GM23338 (cell line): ENCODE measurements at regions not wholly inside any gene's neighbourhood (a gene's known extent, or its start where the extent isn't known, plus 50 kb on each side); places are given as distances from the start of the nearest gene placed in this dataset.

Experiments
- ATAC-seq: fragments of 200-7000 bp; cut with Tn5 transposase; 3 replicates; pipeline ENCODE4 v1.9.1; 2020
- DNase-seq: peaks from one replicate; pipeline ENCODE4 v3.0.0-alpha.2; 2015; ENCODE audit warnings: low spot score
- H2AFZ ChIP-seq: fragments of 200-600 bp; sonication (generic); 2 replicates; pipeline ENCODE4 v1.8.0; 2016; ENCODE audit warnings: antibody characterized with exemption, mild to moderate bottlenecking, moderate library complexity
- H3F3A ChIP-seq: fragments of 200-600 bp; sonication (generic); replicated peaks from 2 replicates; pipeline ENCODE4 v1.8.0; 2017; ENCODE audit warnings: antibody characterized with exemption, mixed run types, low read depth
- H3K27ac ChIP-seq: fragments of 200-600 bp; sonication (generic); 2 replicates; pipeline ENCODE4 v1.6.1; 2016; ENCODE audit warnings: low read depth
- H3K27me3 ChIP-seq: fragments of 200-600 bp; sonication (generic); 2 replicates; pipeline ENCODE4 v1.8.0; 2016; ENCODE audit warnings: mild to moderate bottlenecking, mixed run types, moderate library complexity; ENCODE audit not compliant: insufficient read depth
- H3K36me3 ChIP-seq: fragments of 200-600 bp; sonication (generic); 2 replicates; pipeline ENCODE4 v1.8.0; 2016; ENCODE audit warnings: mild to moderate bottlenecking; ENCODE audit not compliant: insufficient read depth
- H3K4me1 ChIP-seq: fragments of 200-600 bp; sonication (generic); 2 replicates; pipeline ENCODE4 v1.8.0; 2016; ENCODE audit warnings: mild to moderate bottlenecking, moderate library complexity; ENCODE audit not compliant: insufficient read depth
- H3K4me2 ChIP-seq: fragments of 200-600 bp; sonication (generic); 2 replicates; pipeline ENCODE4 v1.7.1; 2017; ENCODE audit warnings: mixed run types
- H3K4me3 ChIP-seq: fragments of 200-600 bp; sonication (generic); 2 replicates; pipeline ENCODE4 v1.6.1; 2016; ENCODE audit warnings: mixed run types
- H3K79me2 ChIP-seq: fragments of 200-600 bp; sonication (generic); replicated peaks from 2 replicates; pipeline ENCODE4 v1.8.0; 2017; ENCODE audit warnings: mild to moderate bottlenecking; ENCODE audit not compliant: insufficient read depth
- H3K9me2 ChIP-seq: fragments of 200-600 bp; sonication (generic); 2 replicates; pipeline ENCODE4 v1.8.0; 2017; ENCODE audit not compliant: insufficient read depth
- H4K20me1 ChIP-seq: fragments of 200-600 bp; sonication (generic); replicated peaks from 2 replicates; pipeline ENCODE4 v1.8.0; 2017; ENCODE audit warnings: mild to moderate bottlenecking; ENCODE audit not compliant: insufficient read depth
- H3K27ac Mint-ChIP-seq: 2 replicates; pipeline ENCODE4 v1.8.0; 2020; ENCODE audit warnings: inconsistent platforms, mild to moderate bottlenecking, moderate library complexity, mixed read lengths
- H3K27me3 Mint-ChIP-seq: 3 replicates; pipeline ENCODE4 v1.8.0; 2022; ENCODE audit warnings: low read depth, mild to moderate bottlenecking, moderate library complexity, mixed read lengths, inconsistent platforms; ENCODE audit not compliant: insufficient read depth, poor library complexity
- H3K36me3 Mint-ChIP-seq: 3 replicates; pipeline ENCODE4 v1.8.0; 2021; ENCODE audit warnings: low read depth, mild to moderate bottlenecking, inconsistent platforms, moderate library complexity, mixed read lengths
- H3K4me1 Mint-ChIP-seq: 3 replicates; pipeline ENCODE4 v1.8.0; 2020; ENCODE audit warnings: mild to moderate bottlenecking, inconsistent platforms, mixed read lengths
- H3K4me3 Mint-ChIP-seq: 3 replicates; pipeline ENCODE4 v1.8.0; 2021; ENCODE audit warnings: moderate library complexity, mild to moderate bottlenecking, inconsistent platforms, mixed read lengths
- H3K9me3 Mint-ChIP-seq: 3 replicates; pipeline ENCODE4 v1.8.0; 2020; ENCODE audit warnings: moderate library complexity, mild to moderate bottlenecking, inconsistent platforms, mixed read lengths
- CREB1 ChIP-seq: fragments of 250-450 bp; sonication (Bioruptor Pico); IDR thresholded peaks from 2 replicates; pipeline ENCODE4 v1.5.0; 2020; ENCODE audit warnings: low read depth, mild to moderate bottlenecking, moderate library complexity
- EZH2 ChIP-seq: fragments of 200-600 bp; sonication (generic); IDR thresholded peaks from one replicate; pipeline ENCODE4 v1.8.0; 2017; ENCODE audit warnings: antibody characterized with exemption, mild to moderate bottlenecking, low read depth; ENCODE audit not compliant: unreplicated experiment
- EZH2phosphoT487 ChIP-seq: fragments of 200-600 bp; sonication (generic); IDR thresholded peaks from one replicate; pipeline ENCODE4 v1.8.1; 2018; ENCODE audit warnings: antibody characterized with exemption; ENCODE audit not compliant: unreplicated experiment
- JUNB ChIP-seq: IDR thresholded peaks from one replicate; pipeline ENCODE4 v1.6.1; 2016; ENCODE audit warnings: antibody characterized with exemption; ENCODE audit not compliant: unreplicated experiment
- NANOG ChIP-seq: IDR thresholded peaks from 2 replicates; pipeline ENCODE4 v1.6.1; 2016; ENCODE audit warnings: antibody characterized with exemption, borderline replicate concordance
- POLR2AphosphoS5 ChIP-seq: IDR thresholded peaks from 2 replicates; pipeline ENCODE4 v1.6.1; 2016; ENCODE audit warnings: antibody characterized with exemption, low read depth
- STAT1 ChIP-seq: IDR thresholded peaks from one replicate; pipeline ENCODE4 v1.6.1; 2016; ENCODE audit warnings: antibody characterized with exemption; ENCODE audit not compliant: unreplicated experiment
- ZNF114 ChIP-seq: fragments of 250-450 bp; sonication (Bioruptor Pico); IDR thresholded peaks from 2 replicates; pipeline ENCODE4 v1.5.0; 2020; ENCODE audit warnings: mild to moderate bottlenecking, moderate library complexity
- ZNF331 ChIP-seq: fragments of 250-450 bp; sonication (Bioruptor Pico); IDR thresholded peaks from 2 replicates; pipeline ENCODE4 v1.5.0; 2020; ENCODE audit warnings: low read depth, mild to moderate bottlenecking, moderate library complexity
- TF ChIP-seq, protein P1 (sequence below): IDR thresholded peaks from 2 replicates; pipeline ENCODE4 v1.6.1; 2016; ENCODE audit warnings: antibody characterized with exemption
- TF ChIP-seq, protein P2 (sequence below): fragments of 250-450 bp; sonication (Bioruptor Pico); IDR thresholded peaks from 2 replicates; pipeline ENCODE4 v1.5.0; 2020; ENCODE audit warnings: mild to moderate bottlenecking, moderate library complexity
- TF ChIP-seq, protein P3 (sequence below), 2 experiments: fragments of 200-600 bp in 1 of 2; sonication (generic) in 1 of 2; conservative IDR thresholded peaks; 2 replicates each; pipeline versions ENCODE4 v1.5.1 to v1.6.1; 2016 to 2017; ENCODE audit warnings: antibody characterized with exemption in 2 of 2, low read depth in 2 of 2, mild to moderate bottlenecking in 2 of 2, moderate library complexity in 1 of 2
- TF ChIP-seq, protein P4 (sequence below): IDR thresholded peaks from one replicate; pipeline ENCODE4 v1.6.1; 2018; ENCODE audit warnings: antibody characterized with exemption; ENCODE audit not compliant: unreplicated experiment

DNA sequence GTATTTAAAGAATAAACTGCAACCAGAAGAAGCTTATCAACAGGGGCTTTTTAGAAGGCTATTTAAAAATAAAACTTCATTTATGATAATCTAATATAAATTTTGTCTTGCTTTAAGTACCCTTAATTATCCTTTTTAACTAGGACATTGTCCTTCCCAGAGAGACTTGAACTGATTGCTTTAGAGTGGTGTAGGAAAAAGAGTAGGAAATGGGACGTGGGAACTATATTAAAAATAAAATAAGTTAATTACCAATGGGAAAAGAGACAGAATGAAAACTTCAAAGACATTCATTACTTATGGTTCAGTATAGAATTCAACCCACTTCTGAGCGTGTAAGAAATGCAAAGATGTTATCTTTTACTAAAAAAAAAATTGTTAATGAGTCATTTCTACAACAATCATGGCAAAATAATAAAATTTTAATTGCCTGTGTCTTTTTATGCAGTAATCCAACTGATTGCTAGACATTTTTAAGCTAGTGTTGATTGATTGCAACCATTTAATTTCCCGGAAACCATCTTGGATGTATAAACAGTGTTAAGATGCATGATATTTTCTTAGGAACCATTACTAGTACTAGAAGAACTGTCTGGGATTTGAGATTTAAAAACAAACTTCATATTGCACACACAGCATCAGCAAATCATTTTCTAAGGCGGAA, 298.8 kb upstream of the UMPS start:
- Mint-ChIP-seq H3K27me3 (no peaks in the 10 kb centered on the region), H3K36me3 (0 out of 3 replicates have a peak, but pooled peaks cover 4% of the 10 kb centered on the region), H3K4me1 (no peaks in the 10 kb centered on the region), H3K9me3 (no peaks in the 10 kb centered on the region), H3K4me3 (no peak overlapping the region), H3K27ac (no peak overlapping the region)
- no peak overlapping the region for H3K4me3 ChIP-seq
- H3K27ac ChIP-seq: no peak overlapping the region
- no peaks in the 10 kb centered on the region for H3K79me2 ChIP-seq
- H3K9me2 ChIP-seq: peaks cover 11% of the 10 kb centered on the region
- H3K27me3 ChIP-seq: no peaks in the 10 kb centered on the region
- no peak overlapping the region for H3K4me2 ChIP-seq
- TF ChIP-seq ZNF114 (CRISPR knock-in tag): no peak
- no peak for TF ChIP-seq NANOG
- TF ChIP-seq POLR2AphosphoS5: no peak
- no peak for TF ChIP-seq JUNB
- no peak for TF ChIP-seq EZH2phosphoT487
- TF ChIP-seq, protein P1, sequence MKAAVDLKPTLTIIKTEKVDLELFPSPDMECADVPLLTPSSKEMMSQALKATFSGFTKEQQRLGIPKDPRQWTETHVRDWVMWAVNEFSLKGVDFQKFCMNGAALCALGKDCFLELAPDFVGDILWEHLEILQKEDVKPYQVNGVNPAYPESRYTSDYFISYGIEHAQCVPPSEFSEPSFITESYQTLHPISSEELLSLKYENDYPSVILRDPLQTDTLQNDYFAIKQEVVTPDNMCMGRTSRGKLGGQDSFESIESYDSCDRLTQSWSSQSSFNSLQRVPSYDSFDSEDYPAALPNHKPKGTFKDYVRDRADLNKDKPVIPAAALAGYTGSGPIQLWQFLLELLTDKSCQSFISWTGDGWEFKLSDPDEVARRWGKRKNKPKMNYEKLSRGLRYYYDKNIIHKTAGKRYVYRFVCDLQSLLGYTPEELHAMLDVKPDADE: no peak
- no peak for TF ChIP-seq CREB1 (CRISPR knock-in tag)
- no peak for TF ChIP-seq EZH2
- no peak for TF ChIP-seq STAT1
- TF ChIP-seq, protein P2, sequence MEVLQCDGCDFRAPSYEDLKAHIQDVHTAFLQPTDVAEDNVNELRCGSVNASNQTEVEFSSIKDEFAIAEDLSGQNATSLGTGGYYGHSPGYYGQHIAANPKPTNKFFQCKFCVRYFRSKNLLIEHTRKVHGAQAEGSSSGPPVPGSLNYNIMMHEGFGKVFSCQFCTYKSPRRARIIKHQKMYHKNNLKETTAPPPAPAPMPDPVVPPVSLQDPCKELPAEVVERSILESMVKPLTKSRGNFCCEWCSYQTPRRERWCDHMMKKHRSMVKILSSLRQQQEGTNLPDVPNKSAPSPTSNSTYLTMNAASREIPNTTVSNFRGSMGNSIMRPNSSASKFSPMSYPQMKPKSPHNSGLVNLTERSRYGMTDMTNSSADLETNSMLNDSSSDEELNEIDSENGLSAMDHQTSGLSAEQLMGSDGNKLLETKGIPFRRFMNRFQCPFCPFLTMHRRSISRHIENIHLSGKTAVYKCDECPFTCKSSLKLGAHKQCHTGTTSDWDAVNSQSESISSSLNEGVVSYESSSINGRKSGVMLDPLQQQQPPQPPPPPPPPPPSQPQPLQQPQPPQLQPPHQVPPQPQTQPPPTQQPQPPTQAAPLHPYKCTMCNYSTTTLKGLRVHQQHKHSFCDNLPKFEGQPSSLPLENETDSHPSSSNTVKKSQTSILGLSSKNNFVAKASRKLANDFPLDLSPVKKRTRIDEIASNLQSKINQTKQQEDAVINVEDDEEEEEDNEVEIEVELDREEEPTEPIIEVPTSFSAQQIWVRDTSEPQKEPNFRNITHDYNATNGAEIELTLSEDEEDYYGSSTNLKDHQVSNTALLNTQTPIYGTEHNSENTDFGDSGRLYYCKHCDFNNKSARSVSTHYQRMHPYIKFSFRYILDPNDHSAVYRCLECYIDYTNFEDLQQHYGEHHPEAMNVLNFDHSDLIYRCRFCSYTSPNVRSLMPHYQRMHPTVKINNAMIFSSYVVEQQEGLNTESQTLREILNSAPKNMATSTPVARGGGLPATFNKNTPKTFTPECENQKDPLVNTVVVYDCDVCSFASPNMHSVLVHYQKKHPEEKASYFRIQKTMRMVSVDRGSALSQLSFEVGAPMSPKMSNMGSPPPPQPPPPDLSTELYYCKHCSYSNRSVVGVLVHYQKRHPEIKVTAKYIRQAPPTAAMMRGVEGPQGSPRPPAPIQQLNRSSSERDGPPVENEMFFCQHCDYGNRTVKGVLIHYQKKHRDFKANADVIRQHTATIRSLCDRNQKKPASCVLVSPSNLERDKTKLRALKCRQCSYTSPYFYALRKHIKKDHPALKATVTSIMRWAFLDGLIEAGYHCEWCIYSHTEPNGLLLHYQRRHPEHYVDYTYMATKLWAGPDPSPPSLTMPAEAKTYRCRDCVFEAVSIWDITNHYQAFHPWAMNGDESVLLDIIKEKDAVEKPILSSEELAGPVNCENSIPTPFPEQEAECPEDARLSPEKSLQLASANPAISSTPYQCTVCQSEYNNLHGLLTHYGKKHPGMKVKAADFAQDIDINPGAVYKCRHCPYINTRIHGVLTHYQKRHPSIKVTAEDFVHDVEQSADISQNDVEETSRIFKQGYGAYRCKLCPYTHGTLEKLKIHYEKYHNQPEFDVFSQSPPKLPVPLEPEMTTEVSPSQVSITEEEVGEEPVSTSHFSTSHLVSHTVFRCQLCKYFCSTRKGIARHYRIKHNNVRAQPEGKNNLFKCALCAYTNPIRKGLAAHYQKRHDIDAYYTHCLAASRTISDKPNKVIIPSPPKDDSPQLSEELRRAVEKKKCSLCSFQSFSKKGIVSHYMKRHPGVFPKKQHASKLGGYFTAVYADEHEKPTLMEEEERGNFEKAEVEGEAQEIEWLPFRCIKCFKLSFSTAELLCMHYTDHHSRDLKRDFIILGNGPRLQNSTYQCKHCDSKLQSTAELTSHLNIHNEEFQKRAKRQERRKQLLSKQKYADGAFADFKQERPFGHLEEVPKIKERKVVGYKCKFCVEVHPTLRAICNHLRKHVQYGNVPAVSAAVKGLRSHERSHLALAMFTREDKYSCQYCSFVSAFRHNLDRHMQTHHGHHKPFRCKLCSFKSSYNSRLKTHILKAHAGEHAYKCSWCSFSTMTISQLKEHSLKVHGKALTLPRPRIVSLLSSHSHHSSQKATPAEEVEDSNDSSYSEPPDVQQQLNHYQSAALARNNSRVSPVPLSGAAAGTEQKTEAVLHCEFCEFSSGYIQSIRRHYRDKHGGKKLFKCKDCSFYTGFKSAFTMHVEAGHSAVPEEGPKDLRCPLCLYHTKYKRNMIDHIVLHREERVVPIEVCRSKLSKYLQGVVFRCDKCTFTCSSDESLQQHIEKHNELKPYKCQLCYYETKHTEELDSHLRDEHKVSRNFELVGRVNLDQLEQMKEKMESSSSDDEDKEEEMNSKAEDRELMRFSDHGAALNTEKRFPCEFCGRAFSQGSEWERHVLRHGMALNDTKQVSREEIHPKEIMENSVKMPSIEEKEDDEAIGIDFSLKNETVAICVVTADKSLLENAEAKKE (CRISPR knock-in tag): no peak
- TF ChIP-seq ZNF331 (CRISPR knock-in tag): no peak
- TF ChIP-seq, protein P3, sequence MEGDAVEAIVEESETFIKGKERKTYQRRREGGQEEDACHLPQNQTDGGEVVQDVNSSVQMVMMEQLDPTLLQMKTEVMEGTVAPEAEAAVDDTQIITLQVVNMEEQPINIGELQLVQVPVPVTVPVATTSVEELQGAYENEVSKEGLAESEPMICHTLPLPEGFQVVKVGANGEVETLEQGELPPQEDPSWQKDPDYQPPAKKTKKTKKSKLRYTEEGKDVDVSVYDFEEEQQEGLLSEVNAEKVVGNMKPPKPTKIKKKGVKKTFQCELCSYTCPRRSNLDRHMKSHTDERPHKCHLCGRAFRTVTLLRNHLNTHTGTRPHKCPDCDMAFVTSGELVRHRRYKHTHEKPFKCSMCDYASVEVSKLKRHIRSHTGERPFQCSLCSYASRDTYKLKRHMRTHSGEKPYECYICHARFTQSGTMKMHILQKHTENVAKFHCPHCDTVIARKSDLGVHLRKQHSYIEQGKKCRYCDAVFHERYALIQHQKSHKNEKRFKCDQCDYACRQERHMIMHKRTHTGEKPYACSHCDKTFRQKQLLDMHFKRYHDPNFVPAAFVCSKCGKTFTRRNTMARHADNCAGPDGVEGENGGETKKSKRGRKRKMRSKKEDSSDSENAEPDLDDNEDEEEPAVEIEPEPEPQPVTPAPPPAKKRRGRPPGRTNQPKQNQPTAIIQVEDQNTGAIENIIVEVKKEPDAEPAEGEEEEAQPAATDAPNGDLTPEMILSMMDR (conservative IDR thresholded peaks at IDR 0.05; ENCODE audit: low read depth in 2 of 2): no peak
- TF ChIP-seq, protein P4, sequence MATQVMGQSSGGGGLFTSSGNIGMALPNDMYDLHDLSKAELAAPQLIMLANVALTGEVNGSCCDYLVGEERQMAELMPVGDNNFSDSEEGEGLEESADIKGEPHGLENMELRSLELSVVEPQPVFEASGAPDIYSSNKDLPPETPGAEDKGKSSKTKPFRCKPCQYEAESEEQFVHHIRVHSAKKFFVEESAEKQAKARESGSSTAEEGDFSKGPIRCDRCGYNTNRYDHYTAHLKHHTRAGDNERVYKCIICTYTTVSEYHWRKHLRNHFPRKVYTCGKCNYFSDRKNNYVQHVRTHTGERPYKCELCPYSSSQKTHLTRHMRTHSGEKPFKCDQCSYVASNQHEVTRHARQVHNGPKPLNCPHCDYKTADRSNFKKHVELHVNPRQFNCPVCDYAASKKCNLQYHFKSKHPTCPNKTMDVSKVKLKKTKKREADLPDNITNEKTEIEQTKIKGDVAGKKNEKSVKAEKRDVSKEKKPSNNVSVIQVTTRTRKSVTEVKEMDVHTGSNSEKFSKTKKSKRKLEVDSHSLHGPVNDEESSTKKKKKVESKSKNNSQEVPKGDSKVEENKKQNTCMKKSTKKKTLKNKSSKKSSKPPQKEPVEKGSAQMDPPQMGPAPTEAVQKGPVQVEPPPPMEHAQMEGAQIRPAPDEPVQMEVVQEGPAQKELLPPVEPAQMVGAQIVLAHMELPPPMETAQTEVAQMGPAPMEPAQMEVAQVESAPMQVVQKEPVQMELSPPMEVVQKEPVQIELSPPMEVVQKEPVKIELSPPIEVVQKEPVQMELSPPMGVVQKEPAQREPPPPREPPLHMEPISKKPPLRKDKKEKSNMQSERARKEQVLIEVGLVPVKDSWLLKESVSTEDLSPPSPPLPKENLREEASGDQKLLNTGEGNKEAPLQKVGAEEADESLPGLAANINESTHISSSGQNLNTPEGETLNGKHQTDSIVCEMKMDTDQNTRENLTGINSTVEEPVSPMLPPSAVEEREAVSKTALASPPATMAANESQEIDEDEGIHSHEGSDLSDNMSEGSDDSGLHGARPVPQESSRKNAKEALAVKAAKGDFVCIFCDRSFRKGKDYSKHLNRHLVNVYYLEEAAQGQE: no peak
- H4K20me1 ChIP-seq: no peaks in the 10 kb centered on the region
- H2AFZ ChIP-seq: no peak overlapping the region
- DNase-seq (no peak), ATAC-seq (no peak)
- no peaks in the 10 kb centered on the region for H3K36me3 ChIP-seq
- no peaks in the 10 kb centered on the region for H3F3A ChIP-seq
- H3K4me1 ChIP-seq: no peaks in the 10 kb centered on the region
